Medulla oblongata (tissue), 1 donor: ENCODE measurements at regions not wholly inside any gene's neighbourhood (a gene's known extent, or its start where the extent isn't known, plus 50 kb on each side); places are given as distances from the start of the nearest gene placed in this dataset.

ENCODE experiments used
- DNase-seq: peaks from one replicate; pipeline ENCODE4 v3.0.0-alpha.2; 2015; ENCODE audit errors: extremely low spot score

- DNase-seq, result no peak
Measured at GRCh38 chr17:70230850-70231640, 61.7 kb downstream of the KCNJ2 start.

- DNase-seq, result no peak
Measured at GRCh38 chr17:70232466-70232865, 63.1 kb downstream of the KCNJ2 start.

GRCh38 chr17:70235252-70235651, 65.9 kb downstream of the KCNJ2 start:
- DNase-seq, result no peak

GRCh38 chr17:70238228-70238627, 68.9 kb downstream of the KCNJ2 start:
- no peak for DNase-seq

- DNase-seq, result no peak
Measured at GRCh38 chr17:70238646-70239045, 69.3 kb downstream of the KCNJ2 start.

- no peak for DNase-seq
Measured at GRCh38 chr17:70239391-70239826, 70.1 kb downstream of the KCNJ2 start.

- no peak for DNase-seq
Measured at GRCh38 chr17:70241071-70241470, 71.7 kb downstream of the KCNJ2 start.

- no peak for DNase-seq
Measured at GRCh38 chr17:70242781-70243437, 73.6 kb downstream of the KCNJ2 start.

GRCh38 chr17:70251706-70252105, 82.4 kb downstream of the KCNJ2 start:
- DNase-seq, result no peak

GRCh38 chr17:70254735-70255460, 85.6 kb downstream of the KCNJ2 start:
- DNase-seq, result no peak

- DNase-seq, result no peak
Measured at GRCh38 chr17:70256751-70257150, 87.4 kb downstream of the KCNJ2 start.

GRCh38 chr17:70258465-70258864, 89.1 kb downstream of the KCNJ2 start:
- DNase-seq, result no peak

- no peak for DNase-seq
Measured at GRCh38 chr17:70259400-70259799, 90.1 kb downstream of the KCNJ2 start.

GRCh38 chr17:70261170-70261569, 91.8 kb downstream of the KCNJ2 start:
- DNase-seq, result no peak

- DNase-seq, result peak; percentile 4
Measured at GRCh38 chr17:70265471-70265870, 96.1 kb downstream of the KCNJ2 start.

GRCh38 chr17:70266394-70266793, 97.1 kb downstream of the KCNJ2 start:
- no peak for DNase-seq

- DNase-seq, result no peak
Measured at GRCh38 chr17:70268383-70268782, 99.1 kb downstream of the KCNJ2 start.

GRCh38 chr17:70270554-70270953, 101.2 kb downstream of the KCNJ2 start:
- DNase-seq, result no peak

- no peak for DNase-seq
Measured at GRCh38 chr17:70271200-70271599, 101.9 kb downstream of the KCNJ2 start.

- no peak for DNase-seq
Measured at GRCh38 chr17:70271672-70272071, 102.3 kb downstream of the KCNJ2 start.

GRCh38 chr17:70274255-70274654, 104.9 kb downstream of the KCNJ2 start:
- DNase-seq, result no peak

GRCh38 chr17:70276906-70277305, 107.6 kb downstream of the KCNJ2 start:
- DNase-seq, result no peak
